ENCODE measurements at regions not wholly inside any gene's neighbourhood (a gene's known extent, or its start where the extent isn't known, plus 50 kb on each side); places are given as distances from the start of the nearest gene placed in this dataset.
"Not testable (repeated sequence)": the region's sequence is repeated elsewhere in the genome, so short reads cannot be mapped to it uniquely, and the experiment has no call there.

DNA sequence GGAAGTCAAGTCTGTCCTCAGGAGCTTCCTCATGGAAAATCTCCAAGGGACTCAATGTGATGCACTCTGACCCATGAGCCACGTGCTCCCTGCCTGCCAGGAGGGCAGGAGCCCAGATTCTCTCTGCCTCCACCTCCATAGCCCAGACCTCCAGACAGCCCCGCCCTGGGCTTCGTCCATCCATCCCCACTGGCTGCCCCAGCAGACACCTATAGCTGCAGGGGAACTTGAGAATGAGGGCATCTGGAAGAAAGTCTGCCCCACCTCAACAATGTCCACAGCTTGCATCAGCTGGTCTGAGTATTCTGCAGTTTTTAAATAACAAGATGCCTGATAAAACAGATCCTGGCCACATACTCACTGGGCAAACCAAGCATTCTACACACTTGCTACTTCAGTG is 418.8 kb upstream of the SMIM21 start:
- DNase-seq (ENCODE audit: low read depth), result no peak

DNA sequence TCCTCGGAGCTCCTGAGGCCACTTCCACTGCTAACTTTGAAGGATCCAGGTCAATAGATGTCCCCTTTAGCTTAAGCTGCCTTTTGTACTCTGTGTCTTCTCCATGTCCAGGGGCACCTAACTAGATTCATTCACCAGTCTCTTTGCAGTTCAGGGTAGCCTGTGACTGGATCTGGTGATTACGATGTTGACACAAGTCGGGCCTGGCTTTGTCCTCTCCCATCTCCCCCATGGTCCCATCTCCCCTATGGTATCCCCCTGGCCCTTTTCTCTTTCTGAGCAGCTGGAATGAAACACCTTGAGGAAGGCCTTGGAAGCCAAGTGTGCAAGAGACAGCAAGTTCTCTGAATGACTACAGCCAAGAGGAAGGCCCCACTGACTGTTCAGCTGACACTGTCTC is 417.9 kb upstream of the SMIM21 start:
- no peak for DNase-seq (ENCODE audit: low read depth)

DNA sequence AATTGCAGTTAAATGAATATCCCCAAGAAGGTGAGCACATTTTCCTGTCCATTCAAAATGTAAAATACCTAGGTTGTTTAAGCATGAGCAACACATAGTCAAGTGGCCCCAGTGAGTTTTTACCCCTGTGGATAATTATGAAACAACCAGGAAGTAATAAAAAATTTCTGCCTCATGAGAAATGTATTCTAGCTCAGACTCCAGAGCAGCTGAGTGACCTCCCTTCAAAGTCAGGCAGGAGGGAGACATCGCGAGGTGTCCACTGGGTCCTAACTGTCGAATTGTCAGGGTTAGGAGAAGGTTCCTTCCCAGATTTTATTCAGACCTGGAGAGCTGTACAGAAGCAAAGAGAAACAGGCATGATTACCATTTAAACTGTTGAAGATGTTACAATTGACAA is 416.6 kb upstream of the SMIM21 start:
- DNase-seq (ENCODE audit: low read depth), result no peak

GRCh38 chr18:75840131-75840530 is 412.6 kb upstream of the SMIM21 start:
- DNase-seq (ENCODE audit: low read depth), result no peak

GRCh38 chr18:75839686-75840085 is 412.2 kb upstream of the SMIM21 start:
- DNase-seq (ENCODE audit: low read depth), result not testable (repeated sequence)

DNA sequence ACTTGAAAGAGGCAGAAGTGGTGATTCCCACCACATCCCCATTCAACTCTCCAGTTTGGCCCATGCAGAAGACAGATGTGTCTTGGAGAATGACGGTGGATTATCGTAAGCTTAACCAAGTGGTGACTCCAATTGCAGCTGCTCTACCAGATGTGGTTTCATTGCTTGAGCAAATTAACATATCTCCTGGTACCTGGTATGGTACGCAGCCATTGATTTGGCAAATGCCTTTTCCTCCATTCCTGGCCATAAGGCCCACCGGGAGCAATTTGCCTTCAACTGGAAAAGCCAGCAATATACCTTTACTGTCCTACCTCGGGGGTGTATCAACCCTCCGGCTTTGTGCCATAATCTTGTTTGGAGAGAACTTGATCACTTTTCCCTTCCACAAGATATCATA is 411.5 kb upstream of the SMIM21 start:
- DNase-seq (ENCODE audit: low read depth), result no peak

DNA sequence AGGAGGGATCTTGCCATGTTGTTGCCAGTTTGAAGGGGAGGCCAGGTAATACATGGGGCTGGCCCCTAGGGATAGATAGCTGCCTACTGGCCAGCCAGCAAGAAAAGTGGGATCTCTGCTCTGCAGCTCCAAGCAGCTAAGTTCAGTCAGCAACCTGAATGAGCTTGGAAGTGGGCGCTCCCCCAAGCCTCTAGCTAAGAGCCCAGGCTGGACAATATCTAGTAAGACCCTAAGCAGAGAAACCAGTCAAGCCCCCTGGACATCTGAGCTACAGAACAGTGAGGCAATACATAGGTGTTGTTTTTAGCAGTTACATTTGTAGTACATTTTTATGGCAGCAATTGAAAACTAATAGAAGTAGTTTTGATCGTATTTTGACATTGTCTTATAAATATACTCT is 409.8 kb upstream of the SMIM21 start:
- no peak for DNase-seq (ENCODE audit: low read depth)

GRCh38 chr18:75836516-75836915 is 409.0 kb upstream of the SMIM21 start:
- DNase-seq (ENCODE audit: low read depth), result no peak

GRCh38 chr18:75831960-75832359 is 404.5 kb upstream of the SMIM21 start:
- no peak for DNase-seq (ENCODE audit: low read depth)

DNA sequence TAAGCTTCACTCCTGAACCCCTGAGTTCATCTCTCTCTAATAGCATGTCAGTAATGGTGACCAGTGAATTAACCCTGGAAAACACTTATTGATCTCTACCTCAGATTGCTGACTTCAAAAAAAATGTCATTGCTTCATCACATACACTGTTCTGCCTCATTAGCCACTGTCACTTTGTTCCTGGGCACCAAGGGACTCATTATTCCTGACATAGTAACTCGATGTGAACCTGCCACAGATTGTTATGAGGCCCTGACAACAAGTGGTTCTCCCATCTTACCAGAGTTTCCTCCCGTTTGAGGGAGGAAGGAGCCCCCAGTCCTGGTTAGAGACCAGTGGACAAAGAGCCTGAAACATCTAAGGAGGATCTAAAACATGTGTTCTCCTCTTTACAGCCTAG is 403.3 kb upstream of the SMIM21 start:
- no peak for DNase-seq (ENCODE audit: low read depth)

- no peak for DNase-seq (ENCODE audit: low read depth)
Observed at GRCh38 chr18:75829091-75829490, 401.6 kb upstream of the SMIM21 start.

DNA sequence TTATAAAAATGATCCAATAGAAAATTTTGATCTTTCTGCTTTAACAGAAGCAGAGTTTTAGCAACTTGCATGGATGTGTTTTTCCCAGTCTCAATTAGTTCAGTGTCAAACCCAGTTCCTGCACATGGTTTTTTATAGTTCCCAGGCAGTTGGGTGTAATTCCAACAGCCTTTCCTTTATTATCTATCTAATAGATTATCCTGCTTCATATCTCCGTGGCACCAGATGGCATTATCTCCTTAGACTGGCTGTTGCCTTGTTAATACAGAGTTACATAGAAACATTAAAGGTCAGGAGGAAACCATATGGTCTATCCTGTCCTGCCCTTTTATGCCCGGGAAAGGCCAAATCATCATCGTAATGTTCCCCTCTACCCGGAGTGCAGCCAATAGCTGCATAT is 400.9 kb upstream of the SMIM21 start:
- no peak for DNase-seq (ENCODE audit: low read depth)

DNA sequence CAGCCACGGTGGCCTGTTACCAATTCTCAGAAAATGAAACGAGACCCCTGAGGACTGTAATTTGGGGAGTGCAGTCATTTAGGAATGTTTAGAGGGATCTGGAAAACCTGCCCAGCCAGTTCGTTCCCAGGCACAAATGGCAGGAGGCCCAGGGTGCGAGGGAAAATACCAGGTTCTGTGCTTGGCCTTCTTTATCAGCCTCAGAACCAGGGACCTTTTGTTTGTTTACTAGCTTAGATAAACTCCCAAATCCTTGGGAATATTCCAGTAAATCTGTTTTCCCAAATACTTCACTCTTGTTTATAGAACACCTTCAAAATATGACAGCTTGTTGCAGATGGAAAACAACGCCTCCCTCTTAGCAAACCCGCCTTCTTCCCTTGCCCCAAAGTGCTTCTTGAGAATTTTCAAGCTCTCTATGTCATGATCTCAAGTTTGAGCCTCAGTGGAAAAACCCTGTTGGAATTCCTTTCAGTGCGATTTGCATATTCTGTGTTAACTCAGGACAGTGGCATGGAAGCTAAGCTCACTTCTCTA is 400.3 kb upstream of the SMIM21 start:
- DNase-seq (ENCODE audit: low read depth), result no peak

DNA sequence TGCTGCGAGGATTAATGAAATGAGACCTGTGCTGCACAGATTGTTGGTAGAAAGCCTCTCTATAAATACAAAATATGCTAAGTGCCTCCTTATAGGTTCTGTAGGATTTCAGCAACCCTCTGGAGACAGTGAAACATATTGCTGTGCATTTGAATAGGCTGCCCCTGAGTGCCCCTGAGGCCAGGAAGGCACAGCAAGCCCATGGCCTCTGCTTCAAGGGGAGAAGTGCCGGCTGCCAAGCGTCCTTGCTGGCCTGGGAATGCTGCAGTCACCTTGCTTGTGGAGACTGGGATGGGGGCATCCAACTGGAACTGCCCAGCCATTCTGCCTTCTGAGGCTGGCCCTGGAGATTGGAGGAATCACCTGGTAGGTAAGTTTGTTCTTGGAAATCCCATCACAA is 397.2 kb upstream of the SMIM21 start:
- DNase-seq (ENCODE audit: low read depth), result no peak

GRCh38 chr18:75823471-75823870 is 396.0 kb upstream of the SMIM21 start:
- DNase-seq (ENCODE audit: low read depth), result no peak

GRCh38 chr18:75818383-75818782 is 390.9 kb upstream of the SMIM21 start:
- no peak for DNase-seq (ENCODE audit: low read depth)

- DNase-seq (ENCODE audit: low read depth), result no peak
Observed at GRCh38 chr18:75815767-75816166, 388.3 kb upstream of the SMIM21 start.

- no peak for DNase-seq (ENCODE audit: low read depth)
Observed at GRCh38 chr18:75812761-75813160, 385.3 kb upstream of the SMIM21 start.

GRCh38 chr18:75810961-75811551 is 383.6 kb upstream of the SMIM21 start:
- DNase-seq (ENCODE audit: low read depth), result no peak

GRCh38 chr18:75810516-75810915 is 383.0 kb upstream of the SMIM21 start:
- DNase-seq (ENCODE audit: low read depth), result no peak

GRCh38 chr18:75809926-75810255 is 382.4 kb upstream of the SMIM21 start:
- DNase-seq (ENCODE audit: low read depth), result no peak

DNA sequence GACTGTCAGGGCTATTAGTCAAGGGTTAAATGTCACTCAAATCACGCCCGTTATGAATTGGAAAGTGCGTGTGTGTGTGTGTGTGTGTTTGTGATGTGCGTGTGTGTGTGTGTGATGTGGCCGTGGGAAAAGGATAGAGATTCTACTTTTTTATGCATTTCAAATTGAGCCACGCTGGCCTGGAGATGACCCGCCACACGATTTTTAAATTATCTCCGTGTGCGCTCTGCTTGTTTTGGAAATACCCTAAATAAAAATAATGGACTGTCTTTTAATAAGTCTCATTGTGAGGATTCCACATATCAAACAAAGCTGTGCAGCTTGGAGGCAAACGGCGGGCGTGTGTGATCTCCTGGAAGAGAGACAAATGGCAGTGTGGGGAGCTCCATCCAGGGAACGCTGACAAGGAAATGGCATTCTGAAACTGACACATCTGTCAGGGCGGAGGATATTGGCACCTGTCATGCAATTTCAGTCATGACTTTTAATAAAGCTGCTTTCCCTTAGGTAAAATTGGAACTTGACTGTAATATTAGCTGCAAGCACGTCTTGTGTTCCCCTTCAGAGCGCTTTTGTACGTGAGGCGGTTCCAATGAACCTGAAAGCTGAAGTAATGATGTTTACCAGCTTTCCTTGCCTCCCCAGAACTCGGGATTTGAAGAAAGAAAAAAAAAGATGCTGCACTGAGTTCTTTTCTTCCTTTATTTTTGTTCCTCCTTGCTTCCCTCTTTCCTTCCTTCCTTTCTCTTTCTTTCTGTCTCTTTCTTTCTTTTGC is 381.8 kb upstream of the SMIM21 start:
- no peak for DNase-seq (ENCODE audit: low read depth)

DNA sequence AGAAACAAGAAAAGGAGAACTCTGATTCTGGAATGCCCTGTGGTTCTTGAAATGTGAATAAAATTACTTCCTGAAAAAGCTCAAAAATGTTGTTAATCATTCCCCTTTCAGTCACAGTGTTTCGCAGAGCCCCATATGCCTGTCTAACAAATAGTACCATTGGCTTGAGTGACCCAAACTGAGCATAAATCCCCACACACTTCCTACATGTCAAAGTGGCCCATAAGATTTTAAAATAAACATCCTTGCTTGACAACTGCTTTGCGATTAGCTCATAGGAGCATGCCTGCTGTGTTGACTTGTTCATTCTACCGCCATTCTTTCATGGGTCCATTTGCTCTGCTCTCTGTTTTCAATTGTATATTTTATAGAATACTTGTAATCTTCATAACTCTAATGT is 377.8 kb upstream of the SMIM21 start:
- no peak for DNase-seq (ENCODE audit: low read depth)

- DNase-seq (ENCODE audit: low read depth), result no peak
Observed at GRCh38 chr18:75802681-75803080, 375.2 kb upstream of the SMIM21 start.
